PFSK-1 (cell line): ENCODE measurements at regions not wholly inside any gene's neighbourhood (a gene's known extent, or its start where the extent isn't known, plus 50 kb on each side); places are given as distances from the start of the nearest gene placed in this dataset.

Experiments used
- FOXP2 ChIP-seq: optimal IDR thresholded peaks from 2 replicates; pipeline ENCODE3; 2011; ENCODE audit warnings: borderline replicate concordance, control low read depth, inconsistent platforms; ENCODE audit not compliant: insufficient read depth; ENCODE audit errors: extremely low read length, extremely low read depth
- POLR2AphosphoS5 ChIP-seq: IDR thresholded peaks from 2 replicates; pipeline ENCODE4 v1.6.1; 2012; ENCODE audit warnings: low read depth, mild to moderate bottlenecking, control low read depth, low read length, moderate library complexity
- SIN3A ChIP-seq: IDR thresholded peaks from 2 replicates; pipeline ENCODE4 v1.6.1; 2012; ENCODE audit warnings: mild to moderate bottlenecking, low read length, moderate library complexity, borderline replicate concordance; ENCODE audit not compliant: insufficient read depth
- TAF1 ChIP-seq: IDR thresholded peaks from 2 replicates; pipeline ENCODE4 v1.6.1; 2012; ENCODE audit warnings: low read length, control low read depth, borderline replicate concordance; ENCODE audit not compliant: insufficient read depth
- TF ChIP-seq, protein P1 (sequence below), 2 experiments: IDR thresholded peaks; 2 replicates each; pipeline versions ENCODE4 v1.6.1 to v1.8.0; 2011 to 2012; ENCODE audit warnings: low read depth in 2 of 2, low read length in 2 of 2, control low read depth in 1 of 2, inconsistent platforms in 1 of 2, mild to moderate bottlenecking in 1 of 2, moderate library complexity in 1 of 2; ENCODE audit not compliant: insufficient read depth in 1 of 2

GRCh38 chr16:25542306-25542705 is 149.5 kb upstream of the HS3ST4 start:
- TF ChIP-seq TAF1, result no peak
- TF ChIP-seq, protein P1, sequence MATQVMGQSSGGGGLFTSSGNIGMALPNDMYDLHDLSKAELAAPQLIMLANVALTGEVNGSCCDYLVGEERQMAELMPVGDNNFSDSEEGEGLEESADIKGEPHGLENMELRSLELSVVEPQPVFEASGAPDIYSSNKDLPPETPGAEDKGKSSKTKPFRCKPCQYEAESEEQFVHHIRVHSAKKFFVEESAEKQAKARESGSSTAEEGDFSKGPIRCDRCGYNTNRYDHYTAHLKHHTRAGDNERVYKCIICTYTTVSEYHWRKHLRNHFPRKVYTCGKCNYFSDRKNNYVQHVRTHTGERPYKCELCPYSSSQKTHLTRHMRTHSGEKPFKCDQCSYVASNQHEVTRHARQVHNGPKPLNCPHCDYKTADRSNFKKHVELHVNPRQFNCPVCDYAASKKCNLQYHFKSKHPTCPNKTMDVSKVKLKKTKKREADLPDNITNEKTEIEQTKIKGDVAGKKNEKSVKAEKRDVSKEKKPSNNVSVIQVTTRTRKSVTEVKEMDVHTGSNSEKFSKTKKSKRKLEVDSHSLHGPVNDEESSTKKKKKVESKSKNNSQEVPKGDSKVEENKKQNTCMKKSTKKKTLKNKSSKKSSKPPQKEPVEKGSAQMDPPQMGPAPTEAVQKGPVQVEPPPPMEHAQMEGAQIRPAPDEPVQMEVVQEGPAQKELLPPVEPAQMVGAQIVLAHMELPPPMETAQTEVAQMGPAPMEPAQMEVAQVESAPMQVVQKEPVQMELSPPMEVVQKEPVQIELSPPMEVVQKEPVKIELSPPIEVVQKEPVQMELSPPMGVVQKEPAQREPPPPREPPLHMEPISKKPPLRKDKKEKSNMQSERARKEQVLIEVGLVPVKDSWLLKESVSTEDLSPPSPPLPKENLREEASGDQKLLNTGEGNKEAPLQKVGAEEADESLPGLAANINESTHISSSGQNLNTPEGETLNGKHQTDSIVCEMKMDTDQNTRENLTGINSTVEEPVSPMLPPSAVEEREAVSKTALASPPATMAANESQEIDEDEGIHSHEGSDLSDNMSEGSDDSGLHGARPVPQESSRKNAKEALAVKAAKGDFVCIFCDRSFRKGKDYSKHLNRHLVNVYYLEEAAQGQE (IDR thresholded peaks at IDR 0.05; ENCODE audit: insufficient read depth in 1 of 2, low read depth in 2 of 2, low read length in 2 of 2), result no peak
- no peak for TF ChIP-seq POLR2AphosphoS5
- no peak for TF ChIP-seq SIN3A
- TF ChIP-seq FOXP2, result no peak

DNA sequence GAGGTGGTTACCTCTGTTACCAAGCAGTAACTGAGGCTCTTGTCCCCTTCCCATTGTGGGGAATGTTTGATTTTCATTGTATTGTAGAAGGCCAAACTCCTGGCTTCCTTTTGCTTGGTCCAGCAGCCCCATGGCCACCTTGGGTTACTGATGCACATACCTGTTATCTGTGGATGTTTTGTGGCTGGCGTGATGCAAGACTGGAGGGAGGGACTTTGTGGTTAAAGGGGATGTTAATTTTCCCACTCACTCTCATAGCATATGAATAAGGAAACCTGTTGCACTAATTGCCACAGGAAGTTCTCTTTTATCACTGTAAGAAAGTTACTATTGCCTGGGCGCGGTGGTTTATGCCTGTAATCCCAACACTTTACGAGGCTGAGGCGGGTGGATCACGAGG is 168.6 kb upstream of the HS3ST4 start:
- TF ChIP-seq TAF1, result no peak
- no peak for TF ChIP-seq POLR2AphosphoS5
- TF ChIP-seq, protein P1 (IDR thresholded peaks at IDR 0.05; ENCODE audit: insufficient read depth in 1 of 2, low read depth in 2 of 2, low read length in 2 of 2), result no peak
- TF ChIP-seq SIN3A, result no peak
- TF ChIP-seq FOXP2, result no peak

- no peak for TF ChIP-seq FOXP2
- TF ChIP-seq TAF1, result no peak
- no peak for TF ChIP-seq POLR2AphosphoS5
- TF ChIP-seq, protein P1 (IDR thresholded peaks at IDR 0.05; ENCODE audit: insufficient read depth in 1 of 2, low read depth in 2 of 2, low read length in 2 of 2), result no peak
- TF ChIP-seq SIN3A, result no peak
These were observed 179.7 kb upstream of the HS3ST4 start for GRCh38 chr16:25512041-25512440.

GRCh38 chr16:25509456-25509855 is 182.3 kb upstream of the HS3ST4 start:
- TF ChIP-seq, protein P1 (IDR thresholded peaks at IDR 0.05; ENCODE audit: insufficient read depth in 1 of 2, low read depth in 2 of 2, low read length in 2 of 2), result no peak
- TF ChIP-seq TAF1 (no peak), FOXP2 (no peak), SIN3A (no peak), POLR2AphosphoS5 (no peak)

GRCh38 chr16:25501530-25502255 is 190.1 kb upstream of the HS3ST4 start:
- no peak for TF ChIP-seq POLR2AphosphoS5
- TF ChIP-seq, protein P1 (IDR thresholded peaks at IDR 0.05; ENCODE audit: insufficient read depth in 1 of 2, low read depth in 2 of 2, low read length in 2 of 2), result peak; percentile 30 to 89; a peak in 3 of 4 replicates
